GM10266 (cell line): ENCODE measurements at regions not wholly inside any gene's neighbourhood (a gene's known extent, or its start where the extent isn't known, plus 50 kb on each side); places are given as distances from the start of the nearest gene placed in this dataset.

Experiments used
- DNase-seq: peaks from one replicate; pipeline ENCODE4 v3.0.0; 2012; ENCODE audit errors: extremely low spot score
- CTCF ChIP-seq: IDR thresholded peaks from 2 replicates; pipeline ENCODE4 v1.5.1; 2012; ENCODE audit warnings: mild to moderate bottlenecking, low read depth; ENCODE audit not compliant: control insufficient read depth, insufficient read depth; ENCODE audit errors: missing control alignments

GRCh38 chr5:18117968-18118367, 483.7 kb downstream of the TAF11L14 start:
- no peak for DNase-seq
- no peak for TF ChIP-seq CTCF

DNA sequence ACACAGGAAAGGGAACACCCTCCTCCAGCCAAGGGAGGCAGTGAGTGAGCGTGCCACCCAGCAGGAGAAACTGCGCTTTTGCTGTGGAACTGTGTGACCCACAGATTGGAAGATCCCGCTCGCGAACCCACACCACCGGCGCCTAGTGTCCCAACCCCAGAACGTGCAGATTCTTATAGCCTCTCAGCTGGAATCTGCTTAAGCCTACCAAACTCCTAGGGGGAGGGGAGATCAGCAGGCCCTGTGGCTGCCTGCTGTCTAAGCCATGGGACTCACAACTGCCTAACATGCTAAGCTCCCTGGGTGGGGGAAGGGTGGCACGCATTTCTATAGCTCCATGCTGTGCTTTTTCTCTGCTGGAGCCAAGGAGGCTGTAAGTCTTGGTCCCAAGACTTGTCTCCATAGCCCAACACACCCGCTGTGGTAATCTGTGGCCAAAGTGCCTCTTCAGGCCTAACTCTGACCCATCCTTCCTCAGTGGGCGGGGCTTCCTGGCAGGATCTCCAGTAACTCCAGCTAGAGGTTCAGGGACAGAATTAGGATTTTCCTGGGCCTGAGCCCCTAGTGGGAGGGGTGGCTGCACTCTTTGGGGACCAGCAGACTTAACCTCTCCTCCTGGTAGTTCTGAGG, 485.0 kb downstream of the TAF11L14 start:
- TF ChIP-seq CTCF, result no peak
- no peak for DNase-seq

GRCh38 chr5:18141222-18141621, 507.0 kb downstream of the TAF11L14 start:
- TF ChIP-seq CTCF, result no peak
- DNase-seq, result no peak

- no peak for DNase-seq
- no peak for TF ChIP-seq CTCF
These were observed 508.6 kb downstream of the TAF11L14 start for GRCh38 chr5:18142831-18143230.

DNA sequence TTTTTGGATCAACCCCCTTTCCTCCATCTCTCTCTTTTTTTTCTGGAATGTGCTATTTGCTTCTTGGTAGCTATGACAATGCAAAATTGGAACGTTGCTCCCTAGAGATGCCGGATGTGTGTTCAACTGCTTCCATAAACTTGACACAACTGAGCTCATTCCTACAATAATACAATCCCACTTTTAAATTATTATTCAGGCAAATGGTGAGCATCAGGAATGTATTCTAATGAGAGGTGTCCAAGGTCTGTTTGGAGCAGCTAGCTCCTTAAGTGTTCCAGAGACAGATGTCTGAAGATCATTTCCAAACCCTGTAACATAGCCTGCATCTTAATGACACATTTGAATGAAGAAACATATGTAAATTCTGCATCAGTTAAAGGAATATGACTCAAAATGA, 518.4 kb downstream of the TAF11L14 start:
- TF ChIP-seq CTCF, result no peak
- DNase-seq, result no peak

DNA sequence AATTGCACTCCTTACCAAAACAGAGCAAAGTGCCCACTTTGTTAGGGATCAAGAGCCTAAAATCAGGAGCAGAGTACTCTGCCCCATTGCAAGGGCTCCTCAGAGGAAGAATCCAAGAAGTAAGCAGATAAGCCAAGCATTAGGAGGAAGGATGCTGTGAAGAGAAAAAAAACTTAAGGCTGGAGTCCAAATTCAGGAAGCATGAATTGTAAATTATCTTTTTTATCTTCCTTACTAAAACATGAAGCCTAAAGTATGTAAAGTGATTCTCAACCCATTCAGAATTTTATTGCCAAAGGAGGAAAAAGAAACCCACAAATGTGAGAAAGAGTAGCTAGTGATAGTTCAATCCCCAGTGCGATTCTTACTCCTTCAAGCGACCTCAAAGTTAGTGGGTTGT, 523.9 kb downstream of the TAF11L14 start:
- DNase-seq, result no peak

DNA sequence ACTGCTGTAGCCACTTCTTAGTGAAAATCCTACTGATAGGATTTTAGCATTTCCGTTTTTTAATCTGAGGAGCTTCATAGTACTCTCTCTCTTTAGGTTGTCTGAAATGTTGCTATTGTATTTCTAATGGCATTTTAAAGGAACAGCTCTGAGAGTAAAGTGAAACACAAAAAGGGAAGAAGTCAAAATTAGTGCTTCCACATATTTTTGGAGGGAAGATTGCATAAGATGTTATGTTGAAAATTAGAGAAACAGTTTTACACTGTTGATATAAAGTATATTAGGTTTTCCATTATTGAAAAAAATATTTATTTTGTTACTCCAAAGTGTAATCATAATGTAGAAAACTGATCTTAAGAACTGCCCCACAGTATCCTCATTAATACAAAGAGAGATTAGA, 525.1 kb downstream of the TAF11L14 start:
- DNase-seq, result no peak
- no peak for TF ChIP-seq CTCF

More for the DNA sequence above, 523.9 kb downstream of the TAF11L14 start:
- no peak for TF ChIP-seq CTCF
